ENCODE measurements at regions not wholly inside any gene's neighbourhood (a gene's known extent, or its start where the extent isn't known, plus 50 kb on each side); places are given as distances from the start of the nearest gene placed in this dataset.
A peak's percentile ranks its signal among the peaks of the same experiment; 100 is the strongest.

- TF ChIP-seq ELF4 (CRISPR knock-in tag; IDR thresholded peaks at IDR 0.05) (no peak), FOXJ3 (CRISPR knock-in tag; IDR thresholded peaks at IDR 0.05) (no peak), NFYB (IDR thresholded peaks at IDR 0.05; ENCODE audit: extremely low read depth, insufficient read length) (no peak), NELFE (IDR thresholded peaks at IDR 0.05; ENCODE audit: insufficient read depth, insufficient read length) (no peak), CBFA2T3 (IDR thresholded peaks at IDR 0.05) (peak; percentile 12; the same call in 1 of the 2 replicates), MBD1 (CRISPR knock-in tag; IDR thresholded peaks at IDR 0.05) (no peak), ZBTB9 (CRISPR knock-in tag; IDR thresholded peaks at IDR 0.05) (peak; percentile 41; the same call in 1 of the 2 replicates), CC2D1A (IDR thresholded peaks at IDR 0.05) (no peak), CEBPB (tag; IDR thresholded peaks at IDR 0.05) (no peak), ATF1 (CRISPR knock-in tag; IDR thresholded peaks at IDR 0.05) (no peak), ATF1 (tag; IDR thresholded peaks at IDR 0.05) (peak; percentile 66), TSHZ1 (CRISPR knock-in tag; IDR thresholded peaks at IDR 0.05) (no peak), E2F1 (CRISPR knock-in tag; IDR thresholded peaks at IDR 0.05) (0 out of 2 replicates have a peak, but pooled peaks have one; percentile 16), MYNN (IDR thresholded peaks at IDR 0.05) (no peak), MYNN (CRISPR knock-in tag; IDR thresholded peaks at IDR 0.05) (no peak), ZNF655 (CRISPR knock-in tag; IDR thresholded peaks at IDR 0.05) (no peak), PKNOX1 (IDR thresholded peaks at IDR 0.05) (no peak; the same call in 1 of the 2 replicates)
Observed at GRCh38 chr6:44041461-44042260, 85.6 kb downstream of the MRPL14 start (continued).

Measured in K562 (cell line).